K562 (cell line): ENCODE measurements at regions not wholly inside any gene's neighbourhood (a gene's known extent, or its start where the extent isn't known, plus 50 kb on each side); places are given as distances from the start of the nearest gene placed in this dataset.

Source experiments
- ATAC-seq: fragments of 200-7000 bp; cut with Tn5 transposase; 3 replicates; pipeline ENCODE4 v1.9.1; 2020; ENCODE audit warnings: moderate library complexity
- BruUV-seq: library from RNA; stranded (reverse); fragments of 400-500 nt; replicated peaks from 2 replicates; lab custom pipeline; 2021; lab: Mats Ljungman, UMichigan
- CTCF ChIA-PET: fragments of 300-600 bp; formaldehyde crosslinking; extraction: SDS; loops from one replicate; lab custom pipeline; 2021; ENCODE audit warnings: low intra/inter-chr PET ratio; lab: Yijun Ruan, JAX
- POLR2A ChIA-PET: fragments of 300-600, 350-650 bp; sonication (Branson Sonifier 250); formaldehyde crosslinking; extraction: SDS; loops from one replicate; lab custom pipeline; 2021; ENCODE audit warnings: antibody characterized with exemption, inconsistent platforms; lab: Yijun Ruan, JAX
- DNase-seq, 4 experiments: peaks; one replicate each; pipeline versions ENCODE4 v3.0.0 to v3.0.0-alpha.2; 2011 to 2018; ENCODE audit warnings: low spot score in 3 of 4, mixed read lengths in 3 of 4; ENCODE audit errors: extremely low read depth in 1 of 4
- FAIRE-seq: peaks from 2 replicates; lab custom pipeline; 2011; peaks lifted over from hg19 to GRCh38; lab: Jason Lieb, UNC
- H2AFZ ChIP-seq: 2 replicates; pipeline ENCODE4 v1.6.0; 2011; ENCODE audit warnings: low read depth, low read length, control low read depth, inconsistent platforms
- H3K27ac ChIP-seq: fragments of 200-600 bp; 3 replicates; pipeline ENCODE4 v1.8.0; 2011; ENCODE audit warnings: low read depth, mild to moderate bottlenecking, control low read depth, inconsistent platforms, low read length, moderate library complexity, mixed read lengths; ENCODE audit errors: extremely low read depth
- H3K27me3 ChIP-seq, 2 experiments: fragments of 300-600 bp in 1 of 2; 2 replicates in 1 of 2; 3 replicates in 1 of 2; pipeline versions ENCODE4 v1.6.0 to v1.8.0; 2011; ENCODE audit warnings: inconsistent platforms in 2 of 2, low read length in 2 of 2, mild to moderate bottlenecking in 1 of 2, mixed read lengths in 1 of 2, moderate library complexity in 1 of 2; ENCODE audit not compliant: control insufficient read depth in 2 of 2, insufficient read depth in 2 of 2
- H3K36me3 ChIP-seq: fragments of 300-600 bp; 3 replicates; pipeline ENCODE4 v1.8.0; 2011; ENCODE audit warnings: mild to moderate bottlenecking, low read length, inconsistent platforms; ENCODE audit not compliant: control insufficient read depth, insufficient read depth
- H3K4me1 ChIP-seq, 2 experiments: fragments of 200-600 bp in 1 of 2; replicated peaks in 1 of 2; 2 replicates in 1 of 2; 3 replicates in 1 of 2; pipeline versions ENCODE4 v1.5.1 to v1.8.0; 2011; ENCODE audit warnings: inconsistent platforms in 2 of 2, low read length in 2 of 2, mild to moderate bottlenecking in 1 of 2, mixed read lengths in 1 of 2, moderate library complexity in 1 of 2; ENCODE audit not compliant: control insufficient read depth in 2 of 2, insufficient read depth in 2 of 2
- H3K4me2 ChIP-seq: 2 replicates; pipeline ENCODE4 v1.6.1; 2011; ENCODE audit warnings: low read length, control low read depth, inconsistent platforms, mixed read lengths; ENCODE audit not compliant: insufficient read depth
- H3K4me3 ChIP-seq: fragments of 200-600 bp; sonication (generic), shearing (Covaris generic); 2 replicates; pipeline ENCODE4 v1.5.1; 2016; ENCODE audit warnings: control low read depth, inconsistent platforms
- H3K79me2 ChIP-seq: fragments of 200-600 bp; 3 replicates; pipeline ENCODE4 v1.8.0; 2011; ENCODE audit warnings: low read length, inconsistent platforms; ENCODE audit not compliant: control insufficient read depth, insufficient read depth
- H3K9ac ChIP-seq, 2 experiments: 2 replicates each; pipeline versions ENCODE4 v1.6.0 to v1.6.1; 2011; ENCODE audit warnings: low read depth in 2 of 2, low read length in 2 of 2, control low read depth in 1 of 2, inconsistent platforms in 1 of 2, mild to moderate bottlenecking in 1 of 2, mixed read lengths in 1 of 2; ENCODE audit not compliant: insufficient read depth in 1 of 2
- H3K9me1 ChIP-seq: one replicate; pipeline ENCODE4 v1.6.0; 2011; ENCODE audit warnings: inconsistent platforms, mild to moderate bottlenecking, low read length, moderate library complexity; ENCODE audit not compliant: control insufficient read depth, insufficient read depth
- H3K9me3 ChIP-seq: replicated peaks from 2 replicates; pipeline ENCODE4 v1.5.1; 2011; ENCODE audit warnings: low read depth, low read length, inconsistent platforms; ENCODE audit not compliant: control insufficient read depth, insufficient read depth
- H4K20me1 ChIP-seq: replicated peaks from 2 replicates; pipeline ENCODE4 v1.6.1; 2011; ENCODE audit warnings: low read length, inconsistent platforms, mixed read lengths; ENCODE audit not compliant: control insufficient read depth, insufficient read depth
- IRF9 ChIP-seq: fragments of 450-650 bp; IDR thresholded peaks from 2 replicates; pipeline ENCODE4 v1.6.1; 2016; ENCODE audit warnings: missing biosample characterization, missing genetic modification characterization
- NR2C1 ChIP-seq, 2 experiments: fragments of 450-650 bp; IDR thresholded peaks; 2 replicates each; pipeline ENCODE4 v1.6.1; 2017; ENCODE audit warnings: mild to moderate bottlenecking in 2 of 2, antibody characterized with exemption in 1 of 2, inconsistent platforms in 1 of 2, missing compliant biosample characterization in 1 of 2, missing genetic modification characterization in 1 of 2
- PRMT5 ChIP-seq: sonication (generic); formaldehyde crosslinking; IDR thresholded peaks from 2 replicates; pipeline ENCODE4 v1.5.0; 2020; ENCODE audit warnings: missing genetic modification reagents
- ZFP36 ChIP-seq: fragments of 150-350 bp; IDR thresholded peaks from 2 replicates; pipeline ENCODE4 v1.6.1; 2018; ENCODE audit warnings: low read length, low read depth; ENCODE audit not compliant: partially characterized antibody
- WGBS: fragments of 100-300 bp; shearing (Covaris generic); methylation state at CpG from one replicate; pipeline ENCODE4 v1.1.6; 2016; ENCODE audit warnings: low coverage, mixed read lengths; ENCODE audit not compliant: insufficient coverage; ENCODE audit errors: missing lambda C conversion rate; 5-methylcytosine and 5-hydroxymethylcytosine counted together
- in situ Hi-C: fragments of 300-500 bp; cut with MboI; formaldehyde crosslinking; loops from 4 replicates; pipeline ENCODE4 v1.15.0; 2018; ENCODE audit warnings: inconsistent platforms, mixed read lengths
- intact Hi-C: fragments of 100-400 bp; cut with micrococcal nuclease; formaldehyde crosslinking; loops from 2 replicates; pipeline ENCODE4 v1.14.2; 2022

- Histone ChIP-seq H3K36me3 (no peaks in the 10 kb centered on the region), H3K9ac (no peak overlapping the region), H3K9me3 (no peaks in the 10 kb centered on the region), H3K9me1 (no peaks in the 10 kb centered on the region), H2AFZ (no peak overlapping the region), H3K79me2 (no peaks in the 10 kb centered on the region), H3K4me1 (no peaks in the 10 kb centered on the region), H3K4me2 (no peak overlapping the region), H4K20me1 (no peaks in the 10 kb centered on the region), H3K27ac (no peak overlapping the region)
- intact Hi-C loops: no loop called here
- WGBS: 0% methylated on average over 3 of the region's 3 CpGs
- POLR2A ChIA-PET: no interaction called here
- no TSS peak for BruUV-seq
- FAIRE-seq (no peak), DNase-seq (no peak)
- in situ Hi-C loops: no loop called here
- TF ChIP-seq PRMT5 (CRISPR knock-in tag) (no peak), IRF9 (no peak), NR2C1 (IDR thresholded peaks at IDR 0.05) (no peak), NR2C1 (tag; IDR thresholded peaks at IDR 0.05) (no peak), ZFP36 (no peak)
- TF ChIP-seq, all 486 proteins: peak for 0
- ATAC-seq: no peak
- no peak overlapping the region for H3K4me3 ChIP-seq
- H3K27me3 ChIP-seq: peaks cover 0 to 4% of the 10 kb centered on the region in 2 experiments; a peak in 2 of 5 replicates
- CTCF ChIA-PET: no interaction called here
Observed at GRCh38 chr5:57842364-57843058, 359.9 kb upstream of the ACTBL2 start.
